T47D (cell line): ENCODE measurements at regions not wholly inside any gene's neighbourhood (a gene's known extent, or its start where the extent isn't known, plus 50 kb on each side); places are given as distances from the start of the nearest gene placed in this dataset.

Experiments
- DNase-seq, 2 experiments: peaks; one replicate each; pipeline versions ENCODE4 v3.0.0 to v3.0.0-alpha.2; 2011 to 2012; ENCODE audit warnings: low read depth in 1 of 2, low spot score in 1 of 2
- JUND ChIP-seq: IDR thresholded peaks from 2 replicates; pipeline ENCODE4 v1.6.1; 2012; ENCODE audit warnings: low read depth
- in situ Hi-C: cut with HindIII; loops from 2 replicates; pipeline ENCODE4 v1.10.0; 2016; ENCODE audit warnings: low sequenced_read_pairs, low pct_unique_long_range_greater_than_20kb

DNA sequence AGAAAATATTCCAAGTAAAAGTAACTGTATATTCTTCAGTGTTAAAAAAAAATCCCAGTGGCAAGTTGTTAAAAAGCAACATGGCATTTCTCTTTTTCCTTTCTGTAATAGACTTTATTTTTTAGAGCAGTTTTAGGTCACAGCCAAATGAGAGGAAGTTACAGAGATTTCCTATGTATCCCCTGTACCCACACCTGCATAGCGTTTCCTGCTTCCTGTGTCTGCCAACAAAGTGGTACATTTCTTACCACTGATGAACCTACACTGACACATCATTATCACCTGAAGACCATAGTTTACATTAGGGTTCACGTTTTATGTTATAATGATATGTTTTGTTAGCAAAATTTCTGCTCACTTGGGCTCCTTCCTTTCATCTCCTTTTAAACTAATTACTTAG is 124.7 kb downstream of the GPAT3 start:
- no peak for DNase-seq
- in situ Hi-C loops: no loop called here
- TF ChIP-seq JUND: no peak

DNA sequence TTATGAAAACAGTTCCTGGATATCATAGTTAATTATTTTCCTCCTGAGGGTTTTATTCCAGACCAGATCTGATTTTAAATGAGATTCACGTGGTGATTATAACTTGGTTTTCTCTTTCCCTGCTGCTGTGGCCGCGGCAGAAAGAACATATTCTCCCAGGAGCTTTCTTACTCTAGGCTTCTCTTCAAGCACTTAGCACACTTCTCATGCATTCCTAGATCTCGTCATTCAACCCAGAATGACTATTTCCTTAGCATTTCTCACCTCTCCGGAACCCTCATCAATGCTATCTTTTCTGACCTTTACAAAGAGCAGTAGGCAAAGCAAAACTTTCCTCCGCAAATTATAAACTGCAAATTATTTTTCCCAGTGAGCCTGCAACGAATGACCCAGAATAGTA is 122.9 kb downstream of the GPAT3 start:
- in situ Hi-C loops: no loop called here
- TF ChIP-seq JUND: no peak
- no peak for DNase-seq

DNA sequence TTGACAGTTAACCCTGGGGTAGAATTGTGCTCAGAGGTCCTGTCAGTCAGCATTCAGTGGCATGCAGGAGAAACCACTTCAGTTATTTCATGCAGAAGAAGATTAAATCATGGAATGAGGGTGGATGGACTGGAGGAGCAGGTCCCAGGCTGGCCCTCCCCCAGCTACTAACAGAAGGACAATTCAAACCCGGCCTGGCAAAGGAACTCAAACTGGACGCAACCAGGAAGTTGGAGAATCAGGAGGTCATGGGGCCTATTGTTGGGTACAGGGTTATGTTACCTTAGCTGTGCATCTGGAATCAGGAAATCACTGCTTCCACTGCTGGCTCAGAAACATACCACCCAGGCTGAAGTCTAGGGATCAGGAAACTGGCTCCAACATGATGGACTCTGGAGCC is 121.4 kb downstream of the GPAT3 start:
- in situ Hi-C loops: no loop called here
- DNase-seq: peak; percentile 49 to 96
- peak; percentile 73 for TF ChIP-seq JUND
